Activated T-helper 2 cell treated with anti-CD3 and anti-CD28 coated beads, Interferon-gamma antibody, Interleukin-2, Interleukin-4, amounts not matched to agents 10 μg/mL and 5 μg/mL and 100 μg/mL, durations not matched to agents 14 hours and 24 hours and 36 hours (primary cell): ENCODE measurements at regions not wholly inside any gene's neighbourhood (a gene's known extent, or its start where the extent isn't known, plus 50 kb on each side); places are given as distances from the start of the nearest gene placed in this dataset.
"Not testable (repeated sequence)": the region's sequence is repeated elsewhere in the genome, so short reads cannot be mapped to it uniquely, and the experiment has no call there.

Experiments
- DNase-seq: peaks from one replicate; pipeline ENCODE4 v3.0.0; 2021; ENCODE audit warnings: low spot score
- H3K27ac Mint-ChIP-seq: one replicate; pipeline ENCODE4 v1.8.0; 2021; ENCODE audit warnings: mixed read lengths
- H3K27me3 Mint-ChIP-seq: one replicate; pipeline ENCODE4 v1.8.0; 2021; ENCODE audit warnings: low read depth, mixed read lengths
- H3K36me3 Mint-ChIP-seq: one replicate; pipeline ENCODE4 v1.8.0; 2021; ENCODE audit warnings: low read depth, mixed read lengths
- H3K4me1 Mint-ChIP-seq: one replicate; pipeline ENCODE4 v1.8.0; 2021; ENCODE audit warnings: low read depth, mixed read lengths
- H3K4me3 Mint-ChIP-seq: one replicate; pipeline ENCODE4 v1.8.0; 2021; ENCODE audit warnings: low read depth, mild to moderate bottlenecking, moderate library complexity, mixed read lengths
- H3K9me3 Mint-ChIP-seq: one replicate; pipeline ENCODE4 v1.8.0; 2021; ENCODE audit warnings: mixed read lengths
- intact Hi-C: fragments of 100-400 bp; cut with micrococcal nuclease; formaldehyde crosslinking; loops from one replicate; pipeline ENCODE4 v1.15.1; 2023

GRCh38 chr15:95148183-95148582 is 916.8 kb downstream of the MCTP2 start:
- no peaks in the 10 kb centered on the region for H3K36me3 Mint-ChIP-seq

GRCh38 chr15:95149036-95149435 is 917.7 kb downstream of the MCTP2 start:
- H3K9me3 Mint-ChIP-seq, result peaks cover 9% of the 10 kb centered on the region
- no peaks in the 10 kb centered on the region for H3K27me3 Mint-ChIP-seq
- H3K36me3 Mint-ChIP-seq, result no peaks in the 10 kb centered on the region
- H3K27ac Mint-ChIP-seq, result no peak overlapping the region
- no peaks in the 10 kb centered on the region for H3K4me1 Mint-ChIP-seq
- no peak for DNase-seq
- intact Hi-C loops, result no loop called here
- no peak overlapping the region for H3K4me3 Mint-ChIP-seq

More at GRCh38 chr15:95148183-95148582, 916.8 kb downstream of the MCTP2 start:
- intact Hi-C loops, result no loop called here
- peaks cover under 1% of the 10 kb centered on the region for H3K9me3 Mint-ChIP-seq
- DNase-seq, result no peak
- H3K4me3 Mint-ChIP-seq, result no peak overlapping the region
- no peaks in the 10 kb centered on the region for H3K4me1 Mint-ChIP-seq
- no peak overlapping the region for H3K27ac Mint-ChIP-seq
- H3K27me3 Mint-ChIP-seq, result no peaks in the 10 kb centered on the region

- Mint-ChIP-seq H3K4me1 (no peaks in the 10 kb centered on the region), H3K4me3 (no peak overlapping the region), H3K27ac (no peak overlapping the region), H3K36me3 (no peaks in the 10 kb centered on the region), H3K9me3 (peaks cover 9% of the 10 kb centered on the region), H3K27me3 (no peaks in the 10 kb centered on the region)
- no peak for DNase-seq
- intact Hi-C loops, result no loop called here
These were observed 918.4 kb downstream of the MCTP2 start for GRCh38 chr15:95149771-95150170.

- intact Hi-C loops, result no loop called here
- H3K9me3 Mint-ChIP-seq, result peaks cover 9% of the 10 kb centered on the region
- H3K27ac Mint-ChIP-seq, result no peak overlapping the region
- no peak overlapping the region for H3K4me3 Mint-ChIP-seq
- DNase-seq, result no peak
- no peaks in the 10 kb centered on the region for H3K27me3 Mint-ChIP-seq
- H3K4me1 Mint-ChIP-seq, result no peaks in the 10 kb centered on the region
- H3K36me3 Mint-ChIP-seq, result no peaks in the 10 kb centered on the region
These were observed 919.1 kb downstream of the MCTP2 start for GRCh38 chr15:95150466-95150865.

- no peak for DNase-seq
- no peak overlapping the region for H3K4me3 Mint-ChIP-seq
- H3K4me1 Mint-ChIP-seq, result no peaks in the 10 kb centered on the region
- H3K9me3 Mint-ChIP-seq, result peaks cover 9% of the 10 kb centered on the region
- no peaks in the 10 kb centered on the region for H3K36me3 Mint-ChIP-seq
- no peaks in the 10 kb centered on the region for H3K27me3 Mint-ChIP-seq
- intact Hi-C loops, result no loop called here
- no peak overlapping the region for H3K27ac Mint-ChIP-seq
These were observed 921.4 kb downstream of the MCTP2 start for GRCh38 chr15:95152741-95153140.

- H3K36me3 Mint-ChIP-seq, intact Hi-C loops, H3K4me1 Mint-ChIP-seq, H3K4me3 Mint-ChIP-seq, H3K9me3 Mint-ChIP-seq, H3K27me3 Mint-ChIP-seq, H3K27ac Mint-ChIP-seq, DNase-seq: not testable (repeated sequence)
These were observed 921.8 kb downstream of the MCTP2 start for GRCh38 chr15:95153201-95153600.

GRCh38 chr15:95160316-95160715 is 929.0 kb downstream of the MCTP2 start:
- no peak overlapping the region for H3K27ac Mint-ChIP-seq
- no peak overlapping the region for H3K4me3 Mint-ChIP-seq
- H3K27me3 Mint-ChIP-seq, result no peaks in the 10 kb centered on the region
- H3K36me3 Mint-ChIP-seq, result no peaks in the 10 kb centered on the region
- no peaks in the 10 kb centered on the region for H3K9me3 Mint-ChIP-seq
- no peak for DNase-seq
- H3K4me1 Mint-ChIP-seq, result no peaks in the 10 kb centered on the region
- intact Hi-C loops, result no loop called here

- DNase-seq, result no peak
- Mint-ChIP-seq H3K27ac (no peak overlapping the region), H3K4me1 (no peaks in the 10 kb centered on the region), H3K27me3 (no peaks in the 10 kb centered on the region), H3K4me3 (no peak overlapping the region), H3K9me3 (no peaks in the 10 kb centered on the region), H3K36me3 (no peaks in the 10 kb centered on the region)
- intact Hi-C loops, result no loop called here
These were observed 930.7 kb downstream of the MCTP2 start for GRCh38 chr15:95162069-95162468.

- no peaks in the 10 kb centered on the region for H3K27me3 Mint-ChIP-seq
- DNase-seq, result no peak
- no peak overlapping the region for H3K27ac Mint-ChIP-seq
- no peaks in the 10 kb centered on the region for H3K4me1 Mint-ChIP-seq
- no peaks in the 10 kb centered on the region for H3K36me3 Mint-ChIP-seq
- H3K4me3 Mint-ChIP-seq, result no peak overlapping the region
- H3K9me3 Mint-ChIP-seq, result no peaks in the 10 kb centered on the region
- intact Hi-C loops, result no loop called here
These were observed 931.2 kb downstream of the MCTP2 start for GRCh38 chr15:95162531-95162930.

- intact Hi-C loops, result no loop called here
- no peaks in the 10 kb centered on the region for H3K9me3 Mint-ChIP-seq
- no peak overlapping the region for H3K27ac Mint-ChIP-seq
- no peaks in the 10 kb centered on the region for H3K4me1 Mint-ChIP-seq
- DNase-seq, result no peak
- no peaks in the 10 kb centered on the region for H3K27me3 Mint-ChIP-seq
- H3K36me3 Mint-ChIP-seq, result no peaks in the 10 kb centered on the region
- no peak overlapping the region for H3K4me3 Mint-ChIP-seq
These were observed 931.7 kb downstream of the MCTP2 start for GRCh38 chr15:95162967-95163531.

GRCh38 chr15:95168152-95168551 is 936.8 kb downstream of the MCTP2 start:
- H3K4me3 Mint-ChIP-seq, result no peak overlapping the region
- intact Hi-C loops, result no loop called here

GRCh38 chr15:95168951-95169431 is 937.6 kb downstream of the MCTP2 start:
- H3K9me3 Mint-ChIP-seq, result no peaks in the 10 kb centered on the region
- no peaks in the 10 kb centered on the region for H3K36me3 Mint-ChIP-seq
- no peak overlapping the region for H3K27ac Mint-ChIP-seq
- no peaks in the 10 kb centered on the region for H3K27me3 Mint-ChIP-seq
- intact Hi-C loops, result no loop called here
- no peak for DNase-seq
- H3K4me1 Mint-ChIP-seq, result no peaks in the 10 kb centered on the region
- no peak overlapping the region for H3K4me3 Mint-ChIP-seq

More at GRCh38 chr15:95168152-95168551, 936.8 kb downstream of the MCTP2 start:
- H3K36me3 Mint-ChIP-seq, result no peaks in the 10 kb centered on the region
- no peaks in the 10 kb centered on the region for H3K27me3 Mint-ChIP-seq
- no peaks in the 10 kb centered on the region for H3K9me3 Mint-ChIP-seq
- DNase-seq, result no peak
- no peaks in the 10 kb centered on the region for H3K4me1 Mint-ChIP-seq
- H3K27ac Mint-ChIP-seq, result no peak overlapping the region

GRCh38 chr15:95169541-95170459 is 938.4 kb downstream of the MCTP2 start:
- Mint-ChIP-seq H3K36me3 (no peaks in the 10 kb centered on the region), H3K4me1 (no peaks in the 10 kb centered on the region), H3K9me3 (no peaks in the 10 kb centered on the region), H3K27me3 (no peaks in the 10 kb centered on the region), H3K27ac (no peak overlapping the region), H3K4me3 (no peak overlapping the region)
- intact Hi-C loops, result no loop called here
- DNase-seq, result no peak
